Mesenchymal stem cell (in vitro differentiated cells and primary cell): ENCODE measurements at regions not wholly inside any gene's neighbourhood (a gene's known extent, or its start where the extent isn't known, plus 50 kb on each side); places are given as distances from the start of the nearest gene placed in this dataset.

Source experiments
- DNase-seq: peaks from one replicate; pipeline ENCODE4 v3.0.0-alpha.2; 2013
- H2AFZ ChIP-seq: one replicate; pipeline ENCODE4 v1.6.1; 2013; ENCODE audit warnings: low read depth, mild to moderate bottlenecking, control low read depth, inconsistent platforms, low read length, moderate library complexity
- H2AK5ac ChIP-seq: 2 replicates; pipeline ENCODE4 v1.6.1; 2013; ENCODE audit warnings: low read length, moderate library complexity, mild to moderate bottlenecking, inconsistent platforms; ENCODE audit not compliant: severe bottlenecking
- H2BK120ac ChIP-seq: one replicate; pipeline ENCODE4 v1.6.1; 2013; ENCODE audit warnings: low read depth, mild to moderate bottlenecking, inconsistent platforms, low read length, moderate library complexity
- H2BK12ac ChIP-seq, 2 experiments: one replicate each; pipeline ENCODE4 v1.6.1; 2013; ENCODE audit warnings: inconsistent platforms in 2 of 2, low read length in 2 of 2, mild to moderate bottlenecking in 2 of 2, moderate library complexity in 2 of 2, control low read depth in 1 of 2
- H2BK15ac ChIP-seq: one replicate; pipeline ENCODE4 v1.6.1; 2013; ENCODE audit warnings: mild to moderate bottlenecking, low read depth, inconsistent platforms; ENCODE audit not compliant: poor library complexity, severe bottlenecking
- H2BK5ac ChIP-seq: 2 replicates; pipeline ENCODE4 v1.6.1; 2013; ENCODE audit warnings: low read depth, mild to moderate bottlenecking, low read length, control low read depth, inconsistent platforms; ENCODE audit not compliant: poor library complexity, severe bottlenecking
- H3K14ac ChIP-seq, 2 experiments: one replicate each; pipeline ENCODE4 v1.6.1; 2013; ENCODE audit warnings: inconsistent platforms in 2 of 2, low read length in 2 of 2, control low read depth in 1 of 2, mild to moderate bottlenecking in 1 of 2, moderate library complexity in 1 of 2
- H3K18ac ChIP-seq, 2 experiments: one replicate each; pipeline ENCODE4 v1.6.1; 2013; ENCODE audit warnings: inconsistent platforms in 2 of 2, low read length in 2 of 2, control low read depth in 1 of 2, low read depth in 1 of 2, mild to moderate bottlenecking in 1 of 2
- H3K23ac ChIP-seq, 2 experiments: one replicate each; pipeline ENCODE4 v1.6.1; 2013; ENCODE audit warnings: inconsistent platforms in 2 of 2, low read length in 2 of 2, mild to moderate bottlenecking in 2 of 2, moderate library complexity in 2 of 2, control low read depth in 1 of 2
- H3K27ac ChIP-seq: 2 replicates; pipeline ENCODE4 v1.5.1; 2013; ENCODE audit warnings: mild to moderate bottlenecking, moderate library complexity, low read length, control low read depth, inconsistent platforms; ENCODE audit not compliant: poor library complexity, severe bottlenecking
- H3K27me3 ChIP-seq, 2 experiments: 2 replicates each; pipeline versions ENCODE4 v1.6.1 to v1.7.0; 2013; ENCODE audit warnings: low read length in 2 of 2, mild to moderate bottlenecking in 2 of 2, moderate library complexity in 2 of 2, control low read depth in 1 of 2, inconsistent platforms in 1 of 2; ENCODE audit not compliant: control insufficient read depth in 1 of 2, insufficient read depth in 1 of 2
- H3K36me3 ChIP-seq, 2 experiments: 2 replicates each; pipeline versions ENCODE4 v1.6.1 to v1.7.0; 2013; ENCODE audit warnings: low read length in 2 of 2, control low read depth in 1 of 2, inconsistent platforms in 1 of 2, low read depth in 1 of 2, mild to moderate bottlenecking in 1 of 2; ENCODE audit not compliant: insufficient read depth in 2 of 2, control insufficient read depth in 1 of 2
- H3K4ac ChIP-seq, 2 experiments: one replicate each; pipeline ENCODE4 v1.6.1; 2013; ENCODE audit warnings: inconsistent platforms in 2 of 2, low read length in 2 of 2, mild to moderate bottlenecking in 2 of 2, moderate library complexity in 2 of 2, control low read depth in 1 of 2, low read depth in 1 of 2
- H3K4me1 ChIP-seq: 2 replicates; pipeline ENCODE4 v1.6.1; 2013; ENCODE audit warnings: low read depth, low read length, control low read depth; ENCODE audit not compliant: control insufficient read depth, insufficient read depth
- H3K4me2 ChIP-seq: 2 replicates; pipeline ENCODE4 v1.6.1; 2013; ENCODE audit warnings: low read length, mild to moderate bottlenecking, inconsistent platforms; ENCODE audit not compliant: poor library complexity, severe bottlenecking
- H3K4me3 ChIP-seq, 2 experiments: 2 replicates each; pipeline versions ENCODE4 v1.5.1 to v1.7.0; 2013; ENCODE audit warnings: low read length in 2 of 2, mild to moderate bottlenecking in 2 of 2, control low read depth in 1 of 2, low read depth in 1 of 2; ENCODE audit not compliant: insufficient read depth in 1 of 2
- H3K79me1 ChIP-seq: replicated peaks from 2 replicates; pipeline ENCODE4 v1.6.1; 2013; ENCODE audit warnings: mild to moderate bottlenecking, control low read depth, low read length, inconsistent platforms; ENCODE audit not compliant: poor library complexity, severe bottlenecking
- H3K9ac ChIP-seq: 2 replicates; pipeline ENCODE4 v1.7.0; 2013; ENCODE audit warnings: mild to moderate bottlenecking, low read length, moderate library complexity
- H3K9me3 ChIP-seq: 2 replicates; pipeline ENCODE4 v1.7.0; 2013; ENCODE audit warnings: mild to moderate bottlenecking, low read length; ENCODE audit not compliant: control insufficient read depth
- H4K8ac ChIP-seq: one replicate; pipeline ENCODE4 v1.6.1; 2013; ENCODE audit warnings: inconsistent platforms, mild to moderate bottlenecking, low read length, moderate library complexity
- H4K91ac ChIP-seq: one replicate; pipeline ENCODE4 v1.6.1; 2013; ENCODE audit warnings: mild to moderate bottlenecking, low read length, inconsistent platforms
- WGBS: methylation state at CpG from one replicate; pipeline ENCODE4 v1.1.7; 2013; ENCODE audit warnings: mixed read lengths; 5-methylcytosine and 5-hydroxymethylcytosine counted together

GRCh38 chr12:116381744-116382685 is 104.5 kb upstream of the MED13L start:
- H2AK5ac ChIP-seq = peak overlapping the region; percentile 90
- peak overlapping the region in 1 of 2 experiments; percentile 46 for H3K23ac ChIP-seq
- H3K27me3 ChIP-seq = no peaks in the 10 kb centered on the region
- peak overlapping the region; percentile 99 for H2BK5ac ChIP-seq
- H2BK120ac ChIP-seq = peak overlapping the region; percentile 96
- H3K27ac ChIP-seq = peak overlapping the region; percentile 99
- peak overlapping the region; percentile 95 to 96 for H3K18ac ChIP-seq
- 3% methylated on average over 15 of the region's 17 CpGs for WGBS
- peak overlapping the region in 1 of 2 experiments; percentile 92 for H3K14ac ChIP-seq
- no peaks in the 10 kb centered on the region for H3K36me3 ChIP-seq
- H3K4me3 ChIP-seq = peak overlapping the region in 1 of 2 experiments; percentile 69
- H2BK12ac ChIP-seq = peak overlapping the region; percentile 84 to 99
- peak overlapping the region; percentile 57 for H2AFZ ChIP-seq
- no peaks in the 10 kb centered on the region for H3K9me3 ChIP-seq
- H4K91ac ChIP-seq = peak overlapping the region; percentile 89
- peak; percentile 95 for DNase-seq
- peak overlapping the region; percentile 78 for H3K9ac ChIP-seq
- peak overlapping the region; percentile 40 for H3K4me2 ChIP-seq
- peak overlapping the region; percentile 77 to 95 for H3K4ac ChIP-seq
- H3K79me1 ChIP-seq = peaks cover 6% of the 10 kb centered on the region
- no peak overlapping the region for H2BK15ac ChIP-seq
- H3K4me1 ChIP-seq = peaks cover 30% of the 10 kb centered on the region
- peak overlapping the region; percentile 96 for H4K8ac ChIP-seq

DNA sequence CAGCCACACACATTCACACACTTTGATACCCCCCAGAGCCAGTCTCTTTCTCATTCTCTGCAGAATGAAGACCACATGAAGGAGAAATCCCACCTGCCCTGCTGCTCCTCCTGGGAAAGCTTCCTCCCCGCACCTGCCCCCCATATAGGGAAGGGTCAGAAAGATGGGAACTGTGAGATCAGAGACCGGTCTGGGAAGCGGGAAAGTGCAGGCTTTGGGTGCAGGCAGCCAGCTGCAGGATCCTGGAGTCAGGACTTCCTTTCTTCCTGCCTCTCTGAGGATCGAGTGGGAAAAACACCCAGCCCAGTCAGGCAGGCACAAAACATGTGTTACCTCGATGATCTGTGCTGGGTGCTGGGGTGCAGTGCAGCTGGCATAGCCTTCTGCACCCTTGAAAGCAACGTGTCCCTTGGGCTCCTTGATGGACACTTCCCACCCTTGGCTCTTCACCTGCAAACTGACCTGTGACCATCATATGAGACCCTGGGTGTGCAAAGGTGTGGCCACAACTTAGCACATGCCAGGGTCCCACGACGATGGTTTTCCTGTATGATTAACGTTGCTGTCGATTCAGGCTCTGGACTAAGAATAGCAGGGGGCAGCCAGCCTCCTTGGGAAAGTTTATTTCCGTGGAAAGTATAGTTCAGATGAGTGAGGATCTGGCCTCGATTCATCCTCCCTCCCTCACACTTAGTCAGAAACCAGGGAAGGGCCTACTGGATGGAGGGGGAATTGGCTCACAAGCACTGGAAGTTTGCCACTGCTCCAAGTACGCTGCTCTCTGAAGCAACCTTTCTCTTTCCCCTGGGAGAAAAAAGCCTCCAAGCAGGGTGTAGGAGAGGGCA is 105.4 kb upstream of the MED13L start:
- H3K79me1 ChIP-seq = peaks cover 6% of the 10 kb centered on the region
- H3K4me3 ChIP-seq = peak overlapping the region in 1 of 2 experiments; percentile 69
- peak overlapping the region; percentile 99 for H3K27ac ChIP-seq
- DNase-seq = peak; percentile 97
- H4K91ac ChIP-seq = peak overlapping the region; percentile 89
- H2AK5ac ChIP-seq = peak overlapping the region; percentile 90
- H4K8ac ChIP-seq = peak overlapping the region; percentile 96
- H2BK15ac ChIP-seq = peak overlapping the region; percentile 65
- peaks cover 28% of the 10 kb centered on the region for H3K4me1 ChIP-seq
- no peaks in the 10 kb centered on the region for H3K9me3 ChIP-seq
- peak overlapping the region; percentile 95 to 96 for H3K18ac ChIP-seq
- H3K4ac ChIP-seq = peak overlapping the region; percentile 75 to 95
- H3K4me2 ChIP-seq = no peak overlapping the region
- peak overlapping the region; percentile 78 for H3K9ac ChIP-seq
- peak overlapping the region; percentile 98 for H2BK5ac ChIP-seq
- H2BK12ac ChIP-seq = peak overlapping the region; percentile 84 to 99
- WGBS = 10% methylated on average over 11 of the region's 13 CpGs
- H2AFZ ChIP-seq = no peak overlapping the region
- H3K23ac ChIP-seq = no peak overlapping the region
- no peaks in the 10 kb centered on the region for H3K36me3 ChIP-seq
- H3K14ac ChIP-seq = peak overlapping the region in 1 of 2 experiments; percentile 92
- H2BK120ac ChIP-seq = peak overlapping the region; percentile 96
- no peaks in the 10 kb centered on the region for H3K27me3 ChIP-seq

GRCh38 chr12:116384175-116384574 is 106.7 kb upstream of the MED13L start:
- no peak overlapping the region for H3K23ac ChIP-seq
- no peaks in the 10 kb centered on the region for H3K9me3 ChIP-seq
- peak overlapping the region; percentile 62 for H2AK5ac ChIP-seq
- peaks cover 28% of the 10 kb centered on the region for H3K4me1 ChIP-seq
- peak overlapping the region; percentile 66 for H4K91ac ChIP-seq
- H2AFZ ChIP-seq = no peak overlapping the region
- H2BK12ac ChIP-seq = peak overlapping the region; percentile 23 to 24
- peak overlapping the region; percentile 6 for H2BK15ac ChIP-seq
- H2BK120ac ChIP-seq = no peak overlapping the region
- peak overlapping the region; percentile 32 for H3K27ac ChIP-seq
- H3K14ac ChIP-seq = no peak overlapping the region
- DNase-seq = no peak
- H3K4me3 ChIP-seq = no peak overlapping the region
- WGBS = 96% methylated on average over 5 of the region's 5 CpGs
- H3K79me1 ChIP-seq = peaks cover 6% of the 10 kb centered on the region
- H4K8ac ChIP-seq = no peak overlapping the region
- H3K27me3 ChIP-seq = no peaks in the 10 kb centered on the region
- H3K9ac ChIP-seq = peak overlapping the region; percentile 14
- no peaks in the 10 kb centered on the region for H3K36me3 ChIP-seq
- no peak overlapping the region for H2BK5ac ChIP-seq
- peak overlapping the region in 1 of 2 experiments; percentile 35 for H3K18ac ChIP-seq
- H3K4ac ChIP-seq = no peak overlapping the region
- no peak overlapping the region for H3K4me2 ChIP-seq
